ENCODE measurements at regions not wholly inside any gene's neighbourhood (a gene's known extent, or its start where the extent isn't known, plus 50 kb on each side); places are given as distances from the start of the nearest gene placed in this dataset.

GRCh38 chr12:3341594-3341993 lies 149.4 kb upstream of the PRMT8 start (continued):
- no peak for TF ChIP-seq ZNF219 (CRISPR knock-in tag; IDR thresholded peaks at IDR 0.05; ENCODE audit: borderline replicate concordance)
- TF ChIP-seq ZNF138 (CRISPR knock-in tag; conservative IDR thresholded peaks at IDR 0.05), result no peak
- TF ChIP-seq NFE2L1 (CRISPR knock-in tag; IDR thresholded peaks at IDR 0.05), result no peak
- no peak for TF ChIP-seq USF2 (CRISPR knock-in tag; IDR thresholded peaks at IDR 0.05)
- TF ChIP-seq MXD4 (CRISPR knock-in tag; IDR thresholded peaks at IDR 0.05; ENCODE audit: borderline replicate concordance), result no peak
- no peak for TF ChIP-seq CREM (CRISPR knock-in tag; IDR thresholded peaks at IDR 0.05)
- TF ChIP-seq MAX (CRISPR knock-in tag; IDR thresholded peaks at IDR 0.05), result no peak
- no peak for TF ChIP-seq RORB (CRISPR knock-in tag; IDR thresholded peaks at IDR 0.05)

GRCh38 chr12:3342051-3342450 lies 149.0 kb upstream of the PRMT8 start:
- no peaks in the 10 kb centered on the region for H3K9me3 Mint-ChIP-seq
- POLR2A ChIA-PET, result no interaction called here
- no peaks in the 10 kb centered on the region for H3K27me3 Mint-ChIP-seq (ENCODE audit: low read depth)
- CTCF ChIA-PET, result interaction anchor here (0.6 to 2.6 kb wide), 25 partner anchors 9 to 492 kb away, joined by 3 to 12 read pairs (median 4); partner anchors contain the start of gene CRACR2A
- ATAC-seq (peak; percentile 89), DNase-seq (ENCODE audit: low spot score) (peak; percentile 61)
- H3K4me1 Mint-ChIP-seq, result peaks cover 20% of the 10 kb centered on the region
- no peaks in the 10 kb centered on the region for H3K36me3 Mint-ChIP-seq
- no peak overlapping the region for H3K27ac Mint-ChIP-seq
- H3K4me3 Mint-ChIP-seq, result no peak overlapping the region
- TF ChIP-seq AR (CRISPR knock-in tag; IDR thresholded peaks at IDR 0.05) (no peak), PREB (CRISPR knock-in tag; IDR thresholded peaks at IDR 0.05; ENCODE audit: borderline replicate concordance) (no peak), MXD4 (CRISPR knock-in tag; IDR thresholded peaks at IDR 0.05; ENCODE audit: borderline replicate concordance) (no peak), HMGXB4 (CRISPR knock-in tag; IDR thresholded peaks at IDR 0.05) (no peak), MAX (CRISPR knock-in tag; IDR thresholded peaks at IDR 0.05) (no peak)

- no peak for DNase-seq (ENCODE audit: low spot score)
- no peak for TF ChIP-seq SP1 (CRISPR knock-in tag; conservative IDR thresholded peaks at IDR 0.05)
- no peak for TF ChIP-seq ERG (CRISPR knock-in tag; IDR thresholded peaks at IDR 0.05)
- no peak for TF ChIP-seq PRRX2 (CRISPR knock-in tag; IDR thresholded peaks at IDR 0.05)
- no peak for TF ChIP-seq STAT6 (CRISPR knock-in tag; conservative IDR thresholded peaks at IDR 0.05; ENCODE audit: low read depth)
- TF ChIP-seq TEAD4 (CRISPR knock-in tag; IDR thresholded peaks at IDR 0.05), result no peak
- TF ChIP-seq HMGA2 (CRISPR knock-in tag; IDR thresholded peaks at IDR 0.05), result no peak
- no peak for TF ChIP-seq E2F5 (CRISPR knock-in tag; IDR thresholded peaks at IDR 0.05)
- CTCF ChIA-PET, result no interaction called here
- Mint-ChIP-seq H3K27ac (no peak overlapping the region), H3K4me3 (no peak overlapping the region), H3K4me1 (no peaks in the 10 kb centered on the region), H3K36me3 (no peaks in the 10 kb centered on the region), H3K27me3 (ENCODE audit: low read depth) (no peaks in the 10 kb centered on the region), H3K9me3 (no peaks in the 10 kb centered on the region)
- POLR2A ChIA-PET, result no interaction called here
- no peak for ATAC-seq
Measured at GRCh38 chr12:3348055-3348454, 142.9 kb upstream of the PRMT8 start.

Measured in WTC11 (cell line).